ENCODE measurements at regions not wholly inside any gene's neighbourhood (a gene's known extent, or its start where the extent isn't known, plus 50 kb on each side); places are given as distances from the start of the nearest gene placed in this dataset.
A peak's percentile ranks its signal among the peaks of the same experiment; 100 is the strongest.

DNA sequence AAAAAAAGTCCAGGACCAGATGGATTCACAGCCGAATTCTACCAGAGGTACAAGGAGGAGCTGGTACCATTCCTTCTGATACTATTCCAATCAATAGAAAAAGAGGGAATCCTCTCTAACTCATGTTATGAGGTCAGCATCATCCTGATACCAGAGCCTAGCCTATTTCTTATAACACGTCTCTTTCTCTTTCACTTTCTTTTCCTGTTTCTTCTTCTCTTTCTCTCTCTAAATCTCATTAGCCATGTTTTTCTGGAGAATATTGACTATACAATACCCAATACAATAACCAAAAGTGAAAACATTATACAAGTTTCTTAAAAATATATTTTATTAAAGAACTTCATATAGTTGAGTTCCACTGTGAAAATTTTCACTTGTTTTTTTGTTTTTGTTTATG lies 1154.9 kb upstream of the PCDH7 start:
- ChIA-PET CTCF (no interaction called here), POLR2A (no interaction called here), RAD21 (ENCODE audit: low non-redundant PET in 1 of 2, low total read pairs in 2 of 2, uncharacterized antibody in 2 of 2, unreplicated experiment in 2 of 2) (no interaction called here)
- H2AFZ ChIP-seq (ENCODE audit: low read depth, low read length, poor library complexity, severe bottlenecking), result no peak overlapping the region
- no peak for ATAC-seq
- no TSS peak for BruUV-seq (replicated peaks)
- no peaks in the 10 kb centered on the region for H3K9me3 ChIP-seq (ENCODE audit: control insufficient read depth in 1 of 2, insufficient read depth in 1 of 2, low read depth in 1 of 2, low read length in 2 of 2)
- H3K4me1 ChIP-seq (ENCODE audit: control insufficient read depth in 1 of 2, insufficient read depth in 2 of 2, low read length in 2 of 2), result no peaks in the 10 kb centered on the region
- no peak overlapping the region for H3K4me2 ChIP-seq (ENCODE audit: low read length)
- TF ChIP-seq FOSL1 (IDR thresholded peaks at IDR 0.05; ENCODE audit: low read depth) (no peak), POLR2AphosphoS5 (IDR thresholded peaks at IDR 0.05; ENCODE audit: low read depth, low read length) (no peak), SIN3A (IDR thresholded peaks at IDR 0.05; ENCODE audit: low read depth) (no peak)
- TF ChIP-seq, protein P1, sequence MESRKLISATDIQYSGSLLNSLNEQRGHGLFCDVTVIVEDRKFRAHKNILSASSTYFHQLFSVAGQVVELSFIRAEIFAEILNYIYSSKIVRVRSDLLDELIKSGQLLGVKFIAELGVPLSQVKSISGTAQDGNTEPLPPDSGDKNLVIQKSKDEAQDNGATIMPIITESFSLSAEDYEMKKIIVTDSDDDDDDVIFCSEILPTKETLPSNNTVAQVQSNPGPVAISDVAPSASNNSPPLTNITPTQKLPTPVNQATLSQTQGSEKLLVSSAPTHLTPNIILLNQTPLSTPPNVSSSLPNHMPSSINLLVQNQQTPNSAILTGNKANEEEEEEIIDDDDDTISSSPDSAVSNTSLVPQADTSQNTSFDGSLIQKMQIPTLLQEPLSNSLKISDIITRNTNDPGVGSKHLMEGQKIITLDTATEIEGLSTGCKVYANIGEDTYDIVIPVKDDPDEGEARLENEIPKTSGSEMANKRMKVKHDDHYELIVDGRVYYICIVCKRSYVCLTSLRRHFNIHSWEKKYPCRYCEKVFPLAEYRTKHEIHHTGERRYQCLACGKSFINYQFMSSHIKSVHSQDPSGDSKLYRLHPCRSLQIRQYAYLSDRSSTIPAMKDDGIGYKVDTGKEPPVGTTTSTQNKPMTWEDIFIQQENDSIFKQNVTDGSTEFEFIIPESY (IDR thresholded peaks at IDR 0.05; ENCODE audit: extremely low read depth, insufficient replicate concordance, low read length), result no peak
- no peaks in the 10 kb centered on the region for H4K20me1 ChIP-seq (ENCODE audit: insufficient read depth)
- no peak for DNase-seq (ENCODE audit: low read depth, low spot score)
- no peaks in the 10 kb centered on the region for H3K79me2 ChIP-seq (ENCODE audit: insufficient read depth, low read length)
- H3K27ac ChIP-seq (ENCODE audit: low read depth, low read length), result no peak overlapping the region
- H3K36me3 ChIP-seq (ENCODE audit: control insufficient read depth in 1 of 2, insufficient read depth in 2 of 2, low read length in 2 of 2), result no peaks in the 10 kb centered on the region
- no peaks in the 10 kb centered on the region; the same call in 1 of the 2 replicates for H3K9me2 ChIP-seq (ENCODE audit: insufficient read depth)
- no peak overlapping the region for H3K9ac ChIP-seq (ENCODE audit: low read length)
- no peaks in the 10 kb centered on the region for H3K27me3 ChIP-seq (ENCODE audit: insufficient read depth, low read length)
- intact Hi-C loops (cut with micrococcal nuclease), result no loop called here
- no peak overlapping the region for H3K4me3 ChIP-seq (replicated peaks in 1 of 2; ENCODE audit: low read depth in 1 of 2, low read length in 2 of 2)

DNA sequence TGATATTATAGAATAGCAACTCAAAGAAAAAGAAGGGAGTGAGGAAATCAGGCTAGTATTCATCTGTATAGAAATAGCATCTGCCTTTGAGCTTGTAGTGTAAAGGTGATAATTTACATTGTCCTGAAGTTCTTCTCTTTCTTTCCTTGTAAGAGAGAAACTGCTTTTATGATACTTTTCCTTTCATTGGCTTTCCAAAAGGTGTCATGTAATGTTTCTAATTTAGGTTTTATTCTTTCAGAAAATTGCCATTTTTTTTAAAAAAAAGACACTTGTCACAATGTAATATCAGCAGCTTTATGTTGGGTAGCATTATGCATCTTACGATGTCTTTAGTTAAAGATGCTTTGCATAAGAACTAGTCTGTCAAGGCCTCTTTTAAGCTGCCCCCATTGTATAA lies 1153.8 kb upstream of the PCDH7 start:
- ChIA-PET CTCF (no interaction called here), POLR2A (no interaction called here), RAD21 (ENCODE audit: low non-redundant PET in 1 of 2, low total read pairs in 2 of 2, uncharacterized antibody in 2 of 2, unreplicated experiment in 2 of 2) (no interaction called here)
- Histone ChIP-seq H3K9me2 (ENCODE audit: insufficient read depth) (no peaks in the 10 kb centered on the region; the same call in 1 of the 2 replicates), H3K4me2 (ENCODE audit: low read length) (no peak overlapping the region), H3K4me1 (ENCODE audit: control insufficient read depth in 1 of 2, insufficient read depth in 2 of 2, low read length in 2 of 2) (no peaks in the 10 kb centered on the region), H2AFZ (ENCODE audit: low read depth, low read length, poor library complexity, severe bottlenecking) (peak overlapping the region; percentile 8), H3K27ac (ENCODE audit: low read depth, low read length) (no peak overlapping the region), H3K9me3 (ENCODE audit: control insufficient read depth in 1 of 2, insufficient read depth in 1 of 2, low read depth in 1 of 2, low read length in 2 of 2) (no peaks in the 10 kb centered on the region), H3K36me3 (ENCODE audit: control insufficient read depth in 1 of 2, insufficient read depth in 2 of 2, low read length in 2 of 2) (no peaks in the 10 kb centered on the region), H3K9ac (ENCODE audit: low read length) (no peak overlapping the region), H3K79me2 (ENCODE audit: insufficient read depth, low read length) (no peaks in the 10 kb centered on the region), H4K20me1 (ENCODE audit: insufficient read depth) (no peaks in the 10 kb centered on the region), H3K4me3 (replicated peaks in 1 of 2; ENCODE audit: low read depth in 1 of 2, low read length in 2 of 2) (no peak overlapping the region), H3K27me3 (ENCODE audit: insufficient read depth, low read length) (no peaks in the 10 kb centered on the region)
- intact Hi-C loops (cut with micrococcal nuclease), result no loop called here
- ATAC-seq (no peak), DNase-seq (ENCODE audit: low read depth, low spot score) (no peak)
- BruUV-seq (replicated peaks), result no TSS peak
- TF ChIP-seq, protein P1 (IDR thresholded peaks at IDR 0.05; ENCODE audit: extremely low read depth, insufficient replicate concordance, low read length), result no peak
- TF ChIP-seq SP1 (IDR thresholded peaks at IDR 0.05; ENCODE audit: low read depth), result no peak

Measured in HCT116 (cell line).